Posterior vena cava (tissue), 2 donors: ENCODE measurements at regions not wholly inside any gene's neighbourhood (a gene's known extent, or its start where the extent isn't known, plus 50 kb on each side); places are given as distances from the start of the nearest gene placed in this dataset.

Experiments
- DNase-seq: peaks from one replicate; pipeline ENCODE4 v3.0.0-alpha.2; 2020; ENCODE audit warnings: low spot score
- intact Hi-C, 2 donors: fragments of 100-400 bp; cut with DNase I; formaldehyde crosslinking; loops; one replicate each; pipeline versions ENCODE4 v1.14.1 to v1.14.2; 2022 to 2023
- donor health status: DM: yes; HTN: yes; CAD: no.
- donor health status: DM: yes; HTN: yes; CAD: no.

DNA sequence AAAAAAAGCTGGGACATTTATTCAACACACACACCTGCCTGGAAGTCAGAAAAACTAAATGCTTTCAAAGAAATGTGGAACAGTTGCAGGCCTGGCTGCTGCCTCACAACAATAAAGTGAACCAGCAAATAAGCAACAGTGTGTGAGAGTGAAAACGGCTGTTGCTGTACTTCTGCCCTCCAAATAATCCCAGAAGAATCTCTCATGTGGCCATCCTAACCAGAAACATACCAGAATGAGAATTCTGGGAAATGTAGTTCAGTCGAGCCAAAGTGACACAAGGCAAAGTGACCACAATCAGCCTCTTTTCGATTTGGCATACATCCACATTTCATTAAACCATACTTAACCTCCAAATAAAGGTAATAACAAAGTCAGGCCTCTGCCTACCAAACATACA lies 204.5 kb downstream of the SLC7A11 start:
- DNase-seq, result no peak
- intact Hi-C loops, result loop anchor here (5.0 to 10.0 kb wide), 3 partner anchors 47 to 645 kb away; no protein-coding TSS in a partner anchor

DNA sequence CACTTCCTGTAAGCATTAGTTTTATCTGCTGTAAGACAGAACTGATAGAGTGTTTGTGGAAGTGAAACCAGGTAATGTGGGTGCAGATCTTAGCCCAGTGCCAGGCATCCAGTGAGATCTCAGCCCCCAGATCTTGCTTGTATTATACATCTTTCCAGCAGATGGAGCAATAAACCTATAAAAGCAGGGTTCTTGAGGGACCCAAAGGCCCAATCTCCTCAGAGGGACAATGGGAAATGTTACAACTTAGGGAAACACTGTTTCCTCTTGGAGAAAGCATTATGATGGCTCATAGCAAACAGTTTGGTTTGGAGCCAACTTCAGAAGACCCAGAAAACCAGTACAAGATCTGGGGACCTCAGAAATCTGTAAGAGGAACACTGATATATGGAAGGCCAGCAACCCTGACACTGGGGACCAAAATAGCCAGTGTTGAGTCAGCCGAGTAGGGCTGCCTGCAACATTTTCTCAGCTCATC lies 206.3 kb downstream of the SLC7A11 start:
- peak; percentile 25 for DNase-seq
- intact Hi-C loops, result loop anchor here (5.0 to 10.0 kb wide), 3 partner anchors 49 to 646 kb away; no protein-coding TSS in a partner anchor

DNA sequence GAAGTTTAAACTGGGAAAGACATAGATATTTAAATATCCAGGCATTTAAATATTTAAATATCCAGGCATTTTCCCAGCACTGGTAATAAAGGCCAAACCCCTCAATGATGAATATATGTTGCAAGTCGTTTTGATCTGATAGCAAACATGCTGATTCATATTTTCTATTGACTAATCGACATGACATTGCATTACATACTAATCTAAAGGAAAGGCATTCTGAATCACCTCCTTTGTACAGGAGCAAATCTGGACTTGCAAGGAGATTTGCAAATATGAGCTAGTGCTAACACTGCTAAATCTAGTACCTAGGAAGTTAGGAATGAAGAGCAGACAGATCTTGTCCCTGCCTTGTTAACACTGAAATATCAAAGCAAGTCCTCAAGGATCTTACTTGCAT lies 207.3 kb downstream of the SLC7A11 start:
- intact Hi-C loops, result loop anchor here (5.0 to 10.0 kb wide), 3 partner anchors 50 to 647 kb away; no protein-coding TSS in a partner anchor
- DNase-seq, result no peak

DNA sequence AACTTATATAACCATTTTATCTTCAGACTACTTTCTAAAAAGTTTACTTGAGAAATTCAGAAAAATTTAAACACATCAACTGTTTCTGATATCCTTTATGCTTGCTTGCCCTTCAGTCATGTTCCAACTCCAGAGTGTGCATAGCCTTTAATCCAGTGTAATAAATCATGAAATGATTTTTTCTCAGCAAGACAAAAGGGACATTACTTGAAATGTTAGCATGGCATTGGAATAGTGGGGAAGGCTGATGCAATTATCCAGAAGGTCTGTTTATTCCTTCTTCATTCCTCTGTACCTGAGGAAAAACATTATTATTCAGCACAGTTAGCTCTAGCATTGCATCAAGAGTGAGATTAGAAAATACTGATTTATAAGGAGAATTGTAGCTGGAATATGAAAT lies 209.9 kb downstream of the SLC7A11 start:
- intact Hi-C loops, result loop anchor here (10.0 kb wide), 2 partner anchors 53 to 153 kb away; no protein-coding TSS in a partner anchor
- DNase-seq, result no peak

DNA sequence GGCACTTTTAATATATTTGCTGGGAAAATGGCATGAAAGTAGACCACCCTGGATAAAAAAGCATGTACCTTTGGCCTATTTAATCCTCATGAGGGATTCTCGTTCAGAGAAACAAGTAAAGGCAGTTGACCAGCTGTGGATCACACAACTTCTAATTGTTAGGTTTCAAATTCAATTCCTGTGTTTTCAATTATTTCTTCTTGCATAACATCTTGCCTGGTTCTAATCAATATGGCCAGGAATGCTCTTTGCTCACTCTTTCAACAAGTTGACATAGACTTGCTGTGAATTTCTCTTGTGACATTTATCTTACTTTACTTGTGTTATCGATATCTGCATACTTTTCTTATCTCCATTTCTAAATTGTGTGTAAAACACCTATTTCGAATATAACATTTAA lies 211.8 kb downstream of the SLC7A11 start:
- DNase-seq, result no peak
- intact Hi-C loops, result loop anchor here (10.0 kb wide), 2 partner anchors 54 to 154 kb away; no protein-coding TSS in a partner anchor

DNA sequence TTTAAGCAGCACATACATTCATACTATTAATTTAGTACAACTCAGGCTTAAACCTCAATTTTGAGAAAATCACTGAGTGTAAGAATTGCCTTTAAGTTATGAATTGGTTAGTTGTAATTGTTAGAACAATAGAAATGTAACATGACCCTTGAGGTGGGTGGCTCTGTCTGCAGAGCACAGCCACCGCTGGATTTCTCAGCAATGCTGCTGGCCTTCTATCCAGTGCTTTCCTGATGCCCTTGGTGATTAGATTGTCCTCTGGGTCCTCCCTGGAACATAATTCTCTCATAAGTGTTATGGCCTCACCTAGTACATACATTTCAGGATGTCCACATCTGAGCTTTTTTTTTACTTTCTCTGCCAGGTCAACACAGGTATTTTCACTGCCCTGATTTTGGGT lies 213.2 kb downstream of the SLC7A11 start:
- no peak for DNase-seq
- intact Hi-C loops, result no loop called here

DNA sequence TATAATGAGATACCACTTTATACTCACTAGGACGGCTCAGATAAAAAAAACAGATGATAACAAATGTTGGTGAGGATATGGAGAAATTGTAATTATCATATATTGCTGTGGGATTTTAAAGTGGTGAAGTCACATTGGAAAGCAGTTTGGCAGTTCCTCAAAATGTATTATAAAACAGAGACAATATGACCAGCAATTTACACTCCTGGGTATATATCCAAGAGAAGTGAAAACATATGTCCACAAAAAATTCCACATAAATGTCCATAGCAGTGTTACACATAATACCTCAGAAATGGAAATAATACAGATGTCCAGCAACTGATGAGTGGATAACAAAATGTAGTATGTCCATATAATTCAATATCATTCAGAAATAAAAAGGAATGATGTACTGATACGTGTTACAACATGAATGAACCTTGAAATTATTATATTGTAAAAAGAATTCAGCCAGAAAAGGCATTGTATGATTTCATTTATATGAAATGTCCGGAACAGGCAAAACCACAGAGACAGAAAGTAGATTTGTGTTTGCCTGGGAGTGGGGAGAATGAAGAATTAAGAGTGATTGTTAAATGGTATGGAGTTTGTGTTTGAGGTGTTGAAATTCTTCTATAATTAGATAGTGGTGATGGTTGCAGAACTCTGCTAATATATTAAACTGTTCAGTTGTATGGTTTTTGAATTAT lies 220.9 kb downstream of the SLC7A11 start:
- DNase-seq, result no peak
- intact Hi-C loops, result no loop called here

DNA sequence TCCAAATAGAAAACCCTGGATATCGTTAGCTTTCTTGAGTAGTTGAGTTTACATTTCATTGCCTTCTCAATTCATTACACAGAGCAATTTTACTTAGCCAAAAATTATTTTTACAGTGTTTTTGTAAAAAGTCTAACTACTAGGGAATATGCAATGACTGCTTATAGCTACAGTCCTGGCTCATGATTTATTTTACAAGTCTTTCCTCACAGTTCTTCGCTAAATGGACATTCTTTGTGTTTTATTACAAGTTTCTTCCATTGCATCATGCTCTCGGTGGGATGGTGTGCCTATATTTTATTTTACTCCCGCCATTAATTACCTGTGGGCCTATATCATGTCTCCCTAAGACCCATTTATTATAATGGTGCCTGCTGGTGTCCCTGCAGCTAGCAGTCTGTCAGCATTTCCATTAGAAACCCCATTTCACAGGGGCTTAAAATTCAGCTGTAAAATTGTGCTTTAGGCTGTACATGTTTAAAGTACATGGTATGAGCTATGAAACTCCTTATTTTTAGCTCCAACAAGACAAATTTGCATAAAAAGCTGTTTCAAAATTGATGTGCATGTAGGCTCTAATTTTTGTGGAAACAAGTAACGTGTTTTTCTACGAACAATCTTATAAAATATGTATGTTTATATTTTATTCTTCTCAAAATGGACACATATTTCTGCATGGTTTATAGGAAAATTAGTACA lies 227.4 kb downstream of the SLC7A11 start:
- DNase-seq, result no peak
- intact Hi-C loops, result no loop called here

DNA sequence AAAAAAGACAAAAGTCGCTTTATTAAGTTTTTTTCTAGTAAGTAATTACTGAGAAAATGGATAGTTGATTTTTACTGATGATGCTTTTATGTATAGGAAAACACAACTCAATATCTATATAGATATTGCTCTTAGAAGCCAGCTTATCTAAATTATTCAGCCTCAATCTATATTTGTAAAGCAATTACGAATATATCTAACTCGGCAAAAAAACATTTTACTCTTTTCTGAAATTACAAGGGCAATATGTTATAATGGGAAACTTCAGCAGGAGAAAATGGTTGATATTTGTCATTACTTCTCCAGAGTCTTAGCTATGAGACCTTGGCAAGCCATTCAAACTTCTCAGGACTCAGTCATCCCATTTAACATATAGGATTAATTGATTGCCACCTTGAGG lies 228.5 kb downstream of the SLC7A11 start:
- intact Hi-C loops, result no loop called here
- no peak for DNase-seq

DNA sequence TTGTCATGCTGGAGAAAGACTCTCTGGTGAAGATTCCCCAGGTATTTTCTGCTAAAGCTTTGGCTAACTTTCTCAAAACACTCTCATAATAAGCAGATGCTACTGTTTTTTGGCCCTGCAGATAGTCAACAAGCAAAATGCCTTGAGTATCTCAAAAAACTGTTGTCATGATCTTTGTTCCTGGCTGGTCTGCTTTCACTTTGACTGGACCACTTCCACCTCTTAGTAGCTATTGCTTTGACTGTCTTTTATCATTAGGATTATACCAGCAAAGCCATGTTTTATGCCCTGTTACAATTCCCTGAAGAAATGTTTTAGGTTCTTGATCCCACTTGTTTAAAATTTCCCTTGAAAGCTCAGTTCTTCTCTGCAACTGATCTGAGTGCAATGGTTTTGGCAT lies 231.5 kb downstream of the SLC7A11 start:
- DNase-seq, result no peak

DNA sequence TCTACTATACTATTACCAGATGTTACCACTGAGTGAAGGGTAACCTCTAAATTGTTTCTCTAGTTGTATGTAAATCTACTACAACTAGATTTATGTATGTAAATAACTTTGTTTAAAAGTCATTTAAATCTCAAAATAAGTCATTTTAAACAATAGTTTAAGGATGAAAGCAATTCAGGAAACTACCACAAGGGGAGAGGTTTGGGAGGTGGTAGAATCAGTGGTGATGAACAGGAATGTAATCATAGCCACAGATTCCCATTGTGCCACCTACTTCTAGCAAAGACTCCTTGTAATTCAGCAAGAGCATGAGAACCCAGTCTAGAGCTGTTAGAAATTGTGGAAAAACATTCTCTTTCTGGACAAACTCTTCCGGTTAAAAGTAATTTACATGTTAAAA lies 234.6 kb downstream of the SLC7A11 start:
- intact Hi-C loops, result no loop called here
- no peak for DNase-seq

More for the DNA sequence above, 231.5 kb downstream of the SLC7A11 start:
- intact Hi-C loops, result no loop called here

DNA sequence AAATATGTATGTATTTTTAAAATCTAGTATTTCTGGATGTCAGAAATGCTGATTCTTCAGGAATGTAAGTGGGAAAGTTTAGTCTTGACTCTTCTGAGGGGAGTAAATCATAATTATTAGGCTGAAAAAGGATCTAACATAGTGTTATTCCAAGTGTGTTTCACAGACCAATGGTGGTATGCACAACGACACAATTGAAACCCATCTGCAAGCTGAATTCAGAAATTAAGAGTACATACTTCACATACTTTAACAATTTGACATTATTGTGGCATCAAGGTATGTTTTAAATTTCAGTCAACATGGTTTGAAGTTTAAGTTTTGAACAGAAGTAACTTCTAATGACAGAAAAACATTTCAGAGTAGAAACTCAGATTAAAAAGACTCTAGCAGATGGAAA lies 236.7 kb downstream of the SLC7A11 start:
- intact Hi-C loops, result no loop called here
- no peak for DNase-seq

DNA sequence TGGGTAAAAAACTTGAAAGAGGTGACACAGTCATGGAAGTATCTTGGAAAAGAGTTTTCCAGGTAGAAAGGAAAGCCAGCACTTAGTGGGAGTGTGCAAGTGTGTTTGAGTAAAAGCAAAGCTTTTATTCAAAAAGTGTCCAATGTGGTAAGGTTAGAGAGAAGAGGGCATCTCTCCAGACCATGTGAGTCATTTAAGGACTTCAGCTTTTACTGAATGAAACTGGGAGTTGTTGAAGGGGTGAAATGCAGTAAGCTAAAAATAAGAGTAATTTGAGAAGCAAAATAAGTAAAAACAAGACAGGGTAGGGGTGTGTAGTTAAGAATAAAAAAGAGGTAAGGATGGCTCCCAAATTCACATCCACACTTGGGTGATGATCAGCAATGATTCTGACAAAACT lies 238.9 kb downstream of the SLC7A11 start:
- intact Hi-C loops, result no loop called here

DNA sequence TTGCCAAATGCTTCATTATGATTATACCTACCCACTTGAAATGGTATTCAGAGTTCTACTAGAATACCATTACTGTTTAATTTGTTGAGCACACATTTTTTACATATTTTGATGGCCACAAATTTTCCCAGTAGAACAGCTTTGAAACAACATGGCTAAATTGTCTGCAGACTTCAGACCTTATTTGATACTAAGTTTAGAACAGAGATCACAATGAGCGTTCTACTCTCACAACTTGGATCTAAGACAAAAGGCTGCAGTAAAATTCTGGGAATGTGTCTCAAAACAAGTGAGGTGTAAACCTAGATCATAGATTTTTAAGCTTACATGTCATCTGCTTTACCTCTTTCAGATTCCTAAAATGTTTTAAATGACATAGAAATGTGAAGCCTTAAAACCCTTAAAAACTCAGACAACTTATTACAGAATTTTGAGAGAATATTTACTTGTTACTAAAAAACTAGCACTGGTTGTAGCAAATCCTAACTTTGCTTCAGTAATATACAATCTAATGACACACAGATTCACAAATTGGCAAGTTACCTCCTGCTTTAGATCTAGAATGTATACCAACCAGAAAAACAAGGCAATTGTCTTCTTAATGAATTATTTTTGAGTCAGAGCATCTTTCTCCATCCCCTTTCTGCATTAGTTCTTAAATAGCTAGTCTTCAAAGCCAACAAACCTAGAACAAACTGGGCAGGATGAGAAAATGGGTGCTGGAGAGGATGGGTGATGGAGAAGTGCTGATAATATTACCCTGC lies 243.3 kb downstream of the SLC7A11 start:
- no peak for DNase-seq
- intact Hi-C loops, result no loop called here

More for the DNA sequence above, 238.9 kb downstream of the SLC7A11 start:
- DNase-seq, result no peak

DNA sequence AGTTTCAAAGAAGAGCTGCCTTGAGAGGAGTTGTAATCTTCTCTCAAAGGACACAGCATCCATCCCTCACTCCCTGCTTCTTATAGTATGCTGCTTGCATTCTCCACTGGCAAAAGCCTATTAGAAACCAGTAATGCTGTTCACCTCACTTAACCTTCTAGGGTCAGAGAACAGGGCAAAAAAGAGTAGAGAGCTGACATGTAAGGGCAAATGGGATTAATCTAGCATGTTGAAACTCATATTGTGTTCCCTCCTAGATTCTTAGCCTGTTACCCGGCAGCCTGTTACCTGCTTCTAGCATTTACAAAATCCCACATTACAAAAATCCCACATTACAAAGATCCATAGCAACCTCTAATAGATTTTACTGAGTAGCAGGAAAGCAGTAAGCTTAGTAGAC lies 244.7 kb downstream of the SLC7A11 start:
- DNase-seq, result no peak
- intact Hi-C loops, result no loop called here

DNA sequence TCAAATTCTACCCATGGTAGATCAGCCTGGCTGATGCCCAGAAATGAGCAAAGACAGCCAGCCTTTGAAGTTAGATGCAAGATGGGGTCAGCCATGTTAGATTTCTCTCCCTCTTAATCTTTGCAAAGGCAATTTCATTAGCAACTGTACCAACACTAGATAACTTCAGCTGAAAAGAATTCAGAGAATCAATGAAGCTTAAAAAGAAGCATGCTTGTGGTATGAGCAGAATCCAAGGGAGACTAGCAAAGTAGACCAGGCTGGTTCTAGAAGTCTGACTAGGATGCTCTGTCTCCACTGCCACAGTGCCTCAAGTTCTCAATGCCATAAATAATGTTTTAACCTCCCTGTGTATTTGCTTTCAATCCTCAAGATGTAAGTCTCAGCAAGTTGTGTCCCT lies 247.3 kb downstream of the SLC7A11 start:
- intact Hi-C loops, result no loop called here
- no peak for DNase-seq

DNA sequence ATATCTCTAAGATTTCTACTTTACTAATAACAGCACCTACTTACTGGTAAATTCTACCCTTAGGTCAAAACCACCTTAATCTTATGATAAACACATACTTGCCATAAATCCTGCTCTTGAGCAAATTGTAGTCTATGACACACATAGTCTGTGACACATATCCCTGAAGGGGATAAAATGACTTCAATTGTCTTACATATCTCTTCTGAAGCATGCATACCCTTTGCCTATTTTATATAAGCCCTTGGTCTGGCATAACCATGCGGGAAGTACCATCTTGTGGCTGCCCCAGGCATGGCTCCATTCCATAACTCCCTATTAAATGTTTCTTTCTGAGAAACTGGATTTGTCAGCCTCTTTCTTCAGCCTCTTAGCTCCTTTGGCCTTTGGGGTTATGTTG lies 248.9 kb downstream of the SLC7A11 start:
- intact Hi-C loops, result no loop called here
- DNase-seq, result no peak

DNA sequence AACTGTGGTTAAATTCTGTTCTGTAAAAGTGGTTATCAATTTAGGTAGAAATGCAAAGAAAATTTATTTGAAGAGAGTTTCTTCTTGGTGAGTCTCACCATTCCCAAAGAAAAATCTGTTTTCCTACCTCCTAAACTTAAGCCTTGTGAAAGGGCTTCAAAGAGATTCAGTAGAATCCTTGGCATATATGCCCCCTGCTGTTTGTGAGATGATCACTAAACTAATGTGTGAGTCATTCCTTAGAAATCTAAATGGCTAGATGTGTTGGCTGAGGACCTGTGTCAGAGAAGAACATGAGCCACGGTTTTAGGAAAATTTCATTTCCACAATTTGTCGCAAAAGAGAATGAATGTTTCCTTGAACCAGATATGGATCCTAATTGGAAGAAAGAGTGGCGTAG lies 260.9 kb downstream of the SLC7A11 start:
- intact Hi-C loops, result no loop called here
- no peak for DNase-seq

DNA sequence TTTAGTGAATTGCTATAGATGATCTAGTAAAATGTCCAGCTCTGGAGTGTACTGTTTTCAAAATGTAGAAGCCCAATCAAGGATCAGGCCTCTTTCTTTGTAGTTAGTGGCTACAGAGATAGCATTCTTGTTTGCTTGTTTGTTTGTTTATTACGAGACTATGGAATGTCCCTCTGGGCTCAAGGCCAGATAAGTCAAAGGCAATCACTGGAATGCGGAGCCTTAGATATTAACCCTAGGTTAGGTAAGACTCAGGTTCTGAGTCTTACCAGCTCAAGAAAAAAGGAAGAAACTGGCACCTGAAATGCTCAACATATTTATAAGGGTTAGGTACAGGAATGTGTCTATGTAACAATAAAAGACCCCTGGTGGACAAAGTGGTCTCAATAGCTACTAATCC lies 261.5 kb downstream of the SLC7A11 start:
- intact Hi-C loops, result no loop called here
- DNase-seq, result no peak

DNA sequence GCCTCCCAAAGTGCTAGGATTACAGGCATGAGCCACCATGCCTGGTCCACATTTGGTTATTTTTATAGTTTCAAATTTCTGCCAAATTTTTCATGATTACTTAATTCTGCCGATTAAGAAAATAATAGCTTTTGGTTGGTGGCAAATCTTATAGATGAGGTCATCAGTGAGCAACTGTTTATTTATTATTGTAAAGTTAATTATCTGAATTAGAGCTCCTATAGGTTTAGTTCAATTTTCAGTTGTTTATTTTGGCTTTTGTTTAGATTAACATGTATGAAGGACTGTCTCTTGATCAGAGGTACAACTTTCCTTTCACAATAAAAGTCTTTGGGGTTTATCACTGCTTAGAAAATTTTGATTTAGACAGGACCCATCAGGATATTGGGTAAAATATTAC lies 262.2 kb downstream of the SLC7A11 start:
- no peak for DNase-seq
- intact Hi-C loops, result no loop called here
